GM23338 (cell line): ENCODE measurements at regions not wholly inside any gene's neighbourhood (a gene's known extent, or its start where the extent isn't known, plus 50 kb on each side); places are given as distances from the start of the nearest gene placed in this dataset.

ENCODE experiments used
- ATAC-seq: fragments of 200-7000 bp; cut with Tn5 transposase; 3 replicates; pipeline ENCODE4 v1.9.1; 2020
- DNase-seq: peaks from one replicate; pipeline ENCODE4 v3.0.0-alpha.2; 2015; ENCODE audit warnings: low spot score
- H2AFZ ChIP-seq: fragments of 200-600 bp; sonication (generic); 2 replicates; pipeline ENCODE4 v1.8.0; 2016; ENCODE audit warnings: antibody characterized with exemption, mild to moderate bottlenecking, moderate library complexity
- H3F3A ChIP-seq: fragments of 200-600 bp; sonication (generic); replicated peaks from 2 replicates; pipeline ENCODE4 v1.8.0; 2017; ENCODE audit warnings: antibody characterized with exemption, mixed run types, low read depth
- H3K27ac ChIP-seq: fragments of 200-600 bp; sonication (generic); 2 replicates; pipeline ENCODE4 v1.6.1; 2016; ENCODE audit warnings: low read depth
- H3K27me3 ChIP-seq: fragments of 200-600 bp; sonication (generic); 2 replicates; pipeline ENCODE4 v1.8.0; 2016; ENCODE audit warnings: mild to moderate bottlenecking, mixed run types, moderate library complexity; ENCODE audit not compliant: insufficient read depth
- H3K36me3 ChIP-seq: fragments of 200-600 bp; sonication (generic); 2 replicates; pipeline ENCODE4 v1.8.0; 2016; ENCODE audit warnings: mild to moderate bottlenecking; ENCODE audit not compliant: insufficient read depth
- H3K4me1 ChIP-seq: fragments of 200-600 bp; sonication (generic); 2 replicates; pipeline ENCODE4 v1.8.0; 2016; ENCODE audit warnings: mild to moderate bottlenecking, moderate library complexity; ENCODE audit not compliant: insufficient read depth
- H3K4me2 ChIP-seq: fragments of 200-600 bp; sonication (generic); 2 replicates; pipeline ENCODE4 v1.7.1; 2017; ENCODE audit warnings: mixed run types
- H3K4me3 ChIP-seq: fragments of 200-600 bp; sonication (generic); 2 replicates; pipeline ENCODE4 v1.6.1; 2016; ENCODE audit warnings: mixed run types
- H3K79me2 ChIP-seq: fragments of 200-600 bp; sonication (generic); replicated peaks from 2 replicates; pipeline ENCODE4 v1.8.0; 2017; ENCODE audit warnings: mild to moderate bottlenecking; ENCODE audit not compliant: insufficient read depth
- H3K9me2 ChIP-seq: fragments of 200-600 bp; sonication (generic); 2 replicates; pipeline ENCODE4 v1.8.0; 2017; ENCODE audit not compliant: insufficient read depth
- H4K20me1 ChIP-seq: fragments of 200-600 bp; sonication (generic); replicated peaks from 2 replicates; pipeline ENCODE4 v1.8.0; 2017; ENCODE audit warnings: mild to moderate bottlenecking; ENCODE audit not compliant: insufficient read depth
- H3K27ac Mint-ChIP-seq: 2 replicates; pipeline ENCODE4 v1.8.0; 2020; ENCODE audit warnings: inconsistent platforms, mild to moderate bottlenecking, moderate library complexity, mixed read lengths
- H3K27me3 Mint-ChIP-seq: 3 replicates; pipeline ENCODE4 v1.8.0; 2022; ENCODE audit warnings: low read depth, mild to moderate bottlenecking, moderate library complexity, mixed read lengths, inconsistent platforms; ENCODE audit not compliant: insufficient read depth, poor library complexity
- H3K36me3 Mint-ChIP-seq: 3 replicates; pipeline ENCODE4 v1.8.0; 2021; ENCODE audit warnings: low read depth, mild to moderate bottlenecking, inconsistent platforms, moderate library complexity, mixed read lengths
- H3K4me1 Mint-ChIP-seq: 3 replicates; pipeline ENCODE4 v1.8.0; 2020; ENCODE audit warnings: mild to moderate bottlenecking, inconsistent platforms, mixed read lengths
- H3K4me3 Mint-ChIP-seq: 3 replicates; pipeline ENCODE4 v1.8.0; 2021; ENCODE audit warnings: moderate library complexity, mild to moderate bottlenecking, inconsistent platforms, mixed read lengths
- H3K9me3 Mint-ChIP-seq: 3 replicates; pipeline ENCODE4 v1.8.0; 2020; ENCODE audit warnings: moderate library complexity, mild to moderate bottlenecking, inconsistent platforms, mixed read lengths
- EZH2 ChIP-seq: fragments of 200-600 bp; sonication (generic); IDR thresholded peaks from one replicate; pipeline ENCODE4 v1.8.0; 2017; ENCODE audit warnings: antibody characterized with exemption, mild to moderate bottlenecking, low read depth; ENCODE audit not compliant: unreplicated experiment
- JUNB ChIP-seq: IDR thresholded peaks from one replicate; pipeline ENCODE4 v1.6.1; 2016; ENCODE audit warnings: antibody characterized with exemption; ENCODE audit not compliant: unreplicated experiment
- NANOG ChIP-seq: IDR thresholded peaks from 2 replicates; pipeline ENCODE4 v1.6.1; 2016; ENCODE audit warnings: antibody characterized with exemption, borderline replicate concordance
- POLR2AphosphoS5 ChIP-seq: IDR thresholded peaks from 2 replicates; pipeline ENCODE4 v1.6.1; 2016; ENCODE audit warnings: antibody characterized with exemption, low read depth
- REST ChIP-seq: IDR thresholded peaks from one replicate; pipeline ENCODE4 v1.6.1; 2018; ENCODE audit warnings: antibody characterized with exemption; ENCODE audit not compliant: unreplicated experiment
- STAT1 ChIP-seq: IDR thresholded peaks from one replicate; pipeline ENCODE4 v1.6.1; 2016; ENCODE audit warnings: antibody characterized with exemption; ENCODE audit not compliant: unreplicated experiment
- ZNF331 ChIP-seq: fragments of 250-450 bp; sonication (Bioruptor Pico); IDR thresholded peaks from 2 replicates; pipeline ENCODE4 v1.5.0; 2020; ENCODE audit warnings: low read depth, mild to moderate bottlenecking, moderate library complexity
- TF ChIP-seq, protein P1 (sequence below), 2 experiments: fragments of 200-600 bp in 1 of 2; sonication (generic) in 1 of 2; conservative IDR thresholded peaks; 2 replicates each; pipeline versions ENCODE4 v1.5.1 to v1.6.1; 2016 to 2017; ENCODE audit warnings: antibody characterized with exemption in 2 of 2, low read depth in 2 of 2, mild to moderate bottlenecking in 2 of 2, moderate library complexity in 1 of 2

DNA sequence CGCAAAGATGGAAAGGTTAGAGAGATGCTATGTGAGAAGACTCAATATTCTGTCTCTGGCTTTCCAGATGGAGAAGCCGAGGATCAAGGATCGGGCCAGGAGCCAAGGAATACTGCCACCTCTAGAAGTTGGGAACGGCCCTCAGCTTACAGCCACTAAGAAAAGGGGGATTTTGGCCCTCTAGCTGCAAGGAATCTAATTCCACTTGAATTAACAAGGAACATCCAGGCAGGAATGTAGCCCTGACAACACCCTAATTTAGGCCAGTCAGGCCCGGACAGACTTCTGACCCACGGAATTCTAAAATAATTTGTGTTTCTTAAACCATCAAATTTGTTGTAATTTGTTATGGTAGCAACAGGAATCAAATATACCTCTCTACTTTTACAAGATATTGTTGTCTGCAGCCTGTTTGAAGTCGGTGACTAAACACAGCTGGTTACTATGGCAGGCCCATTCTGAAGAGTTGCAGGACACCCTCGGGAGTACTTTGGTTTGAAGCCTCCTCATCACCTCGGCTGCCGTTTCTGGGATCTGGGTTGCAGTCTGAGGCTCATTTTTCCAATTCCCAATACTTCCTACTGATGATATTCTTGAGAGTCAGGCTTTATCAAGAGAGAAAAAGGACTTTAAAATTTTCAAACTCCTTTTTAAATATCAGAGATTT is 1131.2 kb downstream of the TSN start:
- Histone ChIP-seq H3K79me2 (no peaks in the 10 kb centered on the region), H3K27me3 (no peaks in the 10 kb centered on the region), H3K4me1 (no peaks in the 10 kb centered on the region), H4K20me1 (no peaks in the 10 kb centered on the region), H3K4me2 (no peak overlapping the region), H3K9me2 (no peaks in the 10 kb centered on the region), H3K27ac (no peak overlapping the region), H3K4me3 (no peak overlapping the region), H3K36me3 (no peaks in the 10 kb centered on the region), H2AFZ (peak overlapping the region; percentile 6; the same call in 1 of the 2 replicates), H3F3A (no peaks in the 10 kb centered on the region)
- DNase-seq (peak; percentile 47), ATAC-seq (peak; percentile 51)
- H3K36me3 Mint-ChIP-seq: no peaks in the 10 kb centered on the region
- no peak overlapping the region for H3K27ac Mint-ChIP-seq
- H3K9me3 Mint-ChIP-seq: no peaks in the 10 kb centered on the region
- no peaks in the 10 kb centered on the region for H3K27me3 Mint-ChIP-seq
- H3K4me3 Mint-ChIP-seq: no peak overlapping the region
- TF ChIP-seq REST: no peak
- TF ChIP-seq, protein P1, sequence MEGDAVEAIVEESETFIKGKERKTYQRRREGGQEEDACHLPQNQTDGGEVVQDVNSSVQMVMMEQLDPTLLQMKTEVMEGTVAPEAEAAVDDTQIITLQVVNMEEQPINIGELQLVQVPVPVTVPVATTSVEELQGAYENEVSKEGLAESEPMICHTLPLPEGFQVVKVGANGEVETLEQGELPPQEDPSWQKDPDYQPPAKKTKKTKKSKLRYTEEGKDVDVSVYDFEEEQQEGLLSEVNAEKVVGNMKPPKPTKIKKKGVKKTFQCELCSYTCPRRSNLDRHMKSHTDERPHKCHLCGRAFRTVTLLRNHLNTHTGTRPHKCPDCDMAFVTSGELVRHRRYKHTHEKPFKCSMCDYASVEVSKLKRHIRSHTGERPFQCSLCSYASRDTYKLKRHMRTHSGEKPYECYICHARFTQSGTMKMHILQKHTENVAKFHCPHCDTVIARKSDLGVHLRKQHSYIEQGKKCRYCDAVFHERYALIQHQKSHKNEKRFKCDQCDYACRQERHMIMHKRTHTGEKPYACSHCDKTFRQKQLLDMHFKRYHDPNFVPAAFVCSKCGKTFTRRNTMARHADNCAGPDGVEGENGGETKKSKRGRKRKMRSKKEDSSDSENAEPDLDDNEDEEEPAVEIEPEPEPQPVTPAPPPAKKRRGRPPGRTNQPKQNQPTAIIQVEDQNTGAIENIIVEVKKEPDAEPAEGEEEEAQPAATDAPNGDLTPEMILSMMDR (conservative IDR thresholded peaks at IDR 0.05; ENCODE audit: low read depth in 2 of 2): peak in 1 of 2 experiments; percentile 13; a peak in 1 of 4 replicates
- H3K4me1 Mint-ChIP-seq: no peaks in the 10 kb centered on the region

DNA sequence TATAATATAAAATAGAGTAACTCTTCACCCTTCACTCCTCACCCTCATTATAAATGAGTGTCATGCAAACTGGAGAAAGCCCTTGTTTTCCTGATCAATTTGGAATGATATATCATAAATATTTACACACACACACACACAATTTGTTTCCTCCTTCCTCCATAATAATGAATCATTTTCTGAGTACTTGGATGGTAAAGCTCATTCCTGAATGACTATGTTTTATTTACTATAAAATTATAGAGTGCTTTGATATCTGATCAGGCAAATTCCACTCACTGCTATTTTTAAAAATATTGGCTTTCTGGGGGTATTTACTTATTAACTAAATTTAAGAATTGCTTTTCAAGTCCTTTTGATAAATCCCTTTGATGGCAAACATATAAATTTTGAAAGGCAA is 1125.5 kb upstream of the CNTNAP5 start:
- Histone ChIP-seq H3K27ac (no peak overlapping the region), H4K20me1 (no peaks in the 10 kb centered on the region), H3K27me3 (no peaks in the 10 kb centered on the region), H3K4me2 (no peak overlapping the region), H2AFZ (no peak overlapping the region), H3K4me1 (no peaks in the 10 kb centered on the region), H3F3A (no peaks in the 10 kb centered on the region), H3K4me3 (no peak overlapping the region), H3K79me2 (no peaks in the 10 kb centered on the region), H3K9me2 (0 out of 2 replicates have a peak, but pooled peaks cover 4% of the 10 kb centered on the region), H3K36me3 (no peaks in the 10 kb centered on the region)
- H3K36me3 Mint-ChIP-seq: no peaks in the 10 kb centered on the region
- ATAC-seq (no peak), DNase-seq (no peak)
- H3K4me3 Mint-ChIP-seq: no peak overlapping the region
- H3K27ac Mint-ChIP-seq: no peak overlapping the region
- H3K9me3 Mint-ChIP-seq: no peaks in the 10 kb centered on the region
- H3K4me1 Mint-ChIP-seq: no peaks in the 10 kb centered on the region
- TF ChIP-seq REST (no peak), POLR2AphosphoS5 (no peak), NANOG (no peak), EZH2 (no peak), JUNB (no peak), ZNF331 (no peak), STAT1 (no peak)
- no peaks in the 10 kb centered on the region for H3K27me3 Mint-ChIP-seq
